MCF 10A (cell line): ENCODE measurements at regions not wholly inside any gene's neighbourhood (a gene's known extent, or its start where the extent isn't known, plus 50 kb on each side); places are given as distances from the start of the nearest gene placed in this dataset.

Source experiments
- BruUV-seq: library from RNA; stranded (reverse); fragments of 400-500 nt; replicated peaks from 2 replicates; lab custom pipeline; 2021; lab: Mats Ljungman, UMichigan
- CTCF ChIA-PET: fragments of 300-600 bp; sonication (Branson Sonifier 250); formaldehyde crosslinking; extraction: SDS; loops from one replicate; lab custom pipeline; 2021; ENCODE audit warnings: antibody characterized with exemption, inconsistent platforms; lab: Yijun Ruan, JAX
- POLR2A ChIA-PET: fragments of 300-600, 350-650 bp; sonication (Branson Sonifier 250); formaldehyde crosslinking; extraction: SDS; loops from one replicate; lab custom pipeline; 2020; ENCODE audit warnings: antibody characterized with exemption, inconsistent platforms; lab: Yijun Ruan, JAX
- DNase-seq: peaks from one replicate; pipeline ENCODE4 v3.0.0-alpha.2; 2018; ENCODE audit not compliant: unreplicated experiment
- H3K27ac Mint-ChIP-seq: one replicate; pipeline ENCODE4 v1.8.0; 2022; ENCODE audit warnings: mild to moderate bottlenecking, low read depth, mixed read lengths; ENCODE audit not compliant: unreplicated experiment
- H3K27me3 Mint-ChIP-seq: one replicate; pipeline ENCODE4 v1.8.0; 2022; ENCODE audit warnings: mixed read lengths; ENCODE audit not compliant: insufficient read depth, unreplicated experiment
- H3K36me3 Mint-ChIP-seq: one replicate; pipeline ENCODE4 v1.8.0; 2022; ENCODE audit warnings: mild to moderate bottlenecking, moderate library complexity, mixed read lengths; ENCODE audit not compliant: insufficient read depth, unreplicated experiment
- H3K4me1 Mint-ChIP-seq: one replicate; pipeline ENCODE4 v1.8.0; 2022; ENCODE audit warnings: mixed read lengths; ENCODE audit not compliant: insufficient read depth, unreplicated experiment
- H3K4me3 Mint-ChIP-seq: one replicate; pipeline ENCODE4 v1.8.0; 2022; ENCODE audit warnings: mild to moderate bottlenecking, moderate library complexity, mixed read lengths; ENCODE audit not compliant: unreplicated experiment
- H3K9me3 Mint-ChIP-seq: one replicate; pipeline ENCODE4 v1.8.0; 2022; ENCODE audit warnings: mixed read lengths; ENCODE audit not compliant: unreplicated experiment
- intact Hi-C: fragments of 100-400 bp; cut with micrococcal nuclease; formaldehyde crosslinking; loops from 2 replicates; pipeline ENCODE4 v1.14.1; 2022
- TF ChIP-seq, protein P1 (sequence below): fragments of 200-600 bp; IDR thresholded peaks from one replicate; pipeline ENCODE4 v1.8.0; 2022; ENCODE audit warnings: antibody characterized with exemption, mild to moderate bottlenecking; ENCODE audit not compliant: unreplicated experiment

DNA sequence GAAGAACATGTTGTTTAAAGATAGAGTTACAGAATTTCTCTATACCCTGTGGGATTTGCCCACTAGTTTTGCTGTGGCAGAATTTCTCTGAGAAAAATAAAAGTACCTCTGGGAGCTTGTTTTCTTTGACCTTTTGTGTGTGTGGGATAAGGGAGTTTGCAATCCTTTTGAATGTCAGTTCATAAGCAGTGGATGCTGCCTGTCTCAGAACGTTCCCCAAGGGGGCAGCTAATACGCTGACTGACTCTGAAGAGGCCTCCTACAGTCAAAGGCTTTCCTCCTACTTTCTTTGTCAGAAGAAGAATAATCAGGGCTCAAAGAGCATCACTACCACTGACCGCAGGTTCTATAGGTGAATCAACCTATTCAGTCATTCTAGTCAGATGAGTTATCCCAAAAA lies 140.6 kb downstream of the AASDHPPT start:
- intact Hi-C loops = no loop called here
- Mint-ChIP-seq H3K27ac (no peak overlapping the region), H3K4me1 (no peaks in the 10 kb centered on the region), H3K36me3 (no peaks in the 10 kb centered on the region), H3K9me3 (peaks cover 18% of the 10 kb centered on the region), H3K4me3 (no peak overlapping the region), H3K27me3 (no peaks in the 10 kb centered on the region)
- no peak for DNase-seq
- POLR2A ChIA-PET = no interaction called here
- TF ChIP-seq, protein P1, sequence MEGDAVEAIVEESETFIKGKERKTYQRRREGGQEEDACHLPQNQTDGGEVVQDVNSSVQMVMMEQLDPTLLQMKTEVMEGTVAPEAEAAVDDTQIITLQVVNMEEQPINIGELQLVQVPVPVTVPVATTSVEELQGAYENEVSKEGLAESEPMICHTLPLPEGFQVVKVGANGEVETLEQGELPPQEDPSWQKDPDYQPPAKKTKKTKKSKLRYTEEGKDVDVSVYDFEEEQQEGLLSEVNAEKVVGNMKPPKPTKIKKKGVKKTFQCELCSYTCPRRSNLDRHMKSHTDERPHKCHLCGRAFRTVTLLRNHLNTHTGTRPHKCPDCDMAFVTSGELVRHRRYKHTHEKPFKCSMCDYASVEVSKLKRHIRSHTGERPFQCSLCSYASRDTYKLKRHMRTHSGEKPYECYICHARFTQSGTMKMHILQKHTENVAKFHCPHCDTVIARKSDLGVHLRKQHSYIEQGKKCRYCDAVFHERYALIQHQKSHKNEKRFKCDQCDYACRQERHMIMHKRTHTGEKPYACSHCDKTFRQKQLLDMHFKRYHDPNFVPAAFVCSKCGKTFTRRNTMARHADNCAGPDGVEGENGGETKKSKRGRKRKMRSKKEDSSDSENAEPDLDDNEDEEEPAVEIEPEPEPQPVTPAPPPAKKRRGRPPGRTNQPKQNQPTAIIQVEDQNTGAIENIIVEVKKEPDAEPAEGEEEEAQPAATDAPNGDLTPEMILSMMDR = no peak
- BruUV-seq = no TSS peak
- CTCF ChIA-PET = interaction anchor here (1.0 kb wide), 1 partner anchor 61 kb away, joined by 3 read pairs; no protein-coding TSS in a partner anchor

DNA sequence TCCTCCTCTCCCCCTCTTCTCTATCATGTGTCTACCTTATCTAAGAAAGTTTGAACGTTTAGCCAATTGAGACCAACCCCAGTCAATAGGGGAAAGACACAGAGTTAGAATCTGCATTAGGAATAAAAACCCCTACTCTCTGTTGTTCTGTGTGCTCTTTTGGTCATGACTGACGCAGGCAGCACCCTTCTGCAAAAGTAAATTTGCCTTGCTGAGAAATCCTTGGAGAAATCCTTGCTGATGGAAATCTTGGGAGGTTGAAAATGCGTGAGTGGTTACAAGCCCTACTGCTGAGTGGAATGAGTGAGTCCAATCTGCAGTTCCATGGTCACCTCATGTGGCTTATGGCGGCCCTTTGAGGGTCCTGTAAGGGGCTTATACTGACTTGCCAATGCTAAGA lies 145.2 kb downstream of the AASDHPPT start:
- Mint-ChIP-seq H3K36me3 (no peaks in the 10 kb centered on the region), H3K27me3 (no peaks in the 10 kb centered on the region), H3K27ac (no peak overlapping the region), H3K4me1 (no peaks in the 10 kb centered on the region), H3K9me3 (peaks cover 24% of the 10 kb centered on the region), H3K4me3 (no peak overlapping the region)
- intact Hi-C loops = no loop called here
- POLR2A ChIA-PET = no interaction called here
- no TSS peak for BruUV-seq
- no peak for DNase-seq
- CTCF ChIA-PET = no interaction called here
- TF ChIP-seq, protein P1 = no peak

DNA sequence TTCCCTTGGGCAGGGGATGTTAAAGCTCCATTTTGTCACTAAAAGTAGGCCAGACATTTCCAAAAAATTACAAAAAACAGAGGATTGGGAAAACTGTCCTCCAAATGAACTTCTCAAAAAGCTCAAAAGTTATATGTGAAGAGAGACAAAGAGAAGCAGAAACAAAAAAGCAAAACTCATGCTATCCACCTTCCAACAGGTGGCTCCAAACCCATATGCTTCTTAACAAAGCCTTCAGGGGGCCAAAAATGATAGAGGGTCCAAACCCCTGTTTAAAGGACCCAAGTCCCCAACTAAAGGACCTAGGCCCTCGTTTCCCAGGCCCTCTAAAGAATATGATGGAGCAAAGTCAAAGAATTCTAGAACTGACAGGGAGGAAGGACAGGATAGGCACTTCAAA lies 146.7 kb downstream of the AASDHPPT start:
- Mint-ChIP-seq H3K27ac (no peak overlapping the region), H3K36me3 (no peaks in the 10 kb centered on the region), H3K4me3 (no peak overlapping the region), H3K9me3 (peaks cover 32% of the 10 kb centered on the region), H3K4me1 (no peaks in the 10 kb centered on the region), H3K27me3 (no peaks in the 10 kb centered on the region)
- TF ChIP-seq, protein P1 = no peak
- ChIA-PET CTCF (no interaction called here), POLR2A (no interaction called here)
- intact Hi-C loops = no loop called here
- DNase-seq = no peak
- BruUV-seq = no TSS peak

DNA sequence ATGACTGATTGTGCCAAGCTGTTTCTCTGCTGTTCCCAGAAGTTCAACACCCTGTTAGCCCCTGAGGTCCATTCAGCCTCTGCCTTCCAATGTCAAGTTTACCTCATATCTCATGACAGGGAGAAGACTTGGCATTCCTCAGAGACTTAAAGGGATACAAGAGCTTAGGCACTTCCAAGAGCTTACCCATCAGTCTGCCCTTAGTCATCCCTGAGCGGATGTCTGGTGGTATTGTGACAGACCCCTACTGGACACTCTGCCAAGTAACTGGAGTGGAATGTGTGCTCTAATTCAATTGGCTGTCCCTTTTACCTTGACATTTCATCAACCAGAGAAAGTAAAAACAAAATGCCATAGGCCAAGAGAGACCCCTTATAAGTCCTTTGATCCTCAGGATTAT lies 151.5 kb downstream of the AASDHPPT start:
- H3K4me1 Mint-ChIP-seq = no peaks in the 10 kb centered on the region
- BruUV-seq = no TSS peak
- ChIA-PET CTCF (interaction anchor here (1.0 kb wide), 1 partner anchor 48 kb away, joined by 3 read pairs; no protein-coding TSS in a partner anchor), POLR2A (interaction anchor here (0.6 kb wide), 1 partner anchor 51 kb away, joined by 3 read pairs; no protein-coding TSS in a partner anchor)
- TF ChIP-seq, protein P1 = no peak
- intact Hi-C loops = no loop called here
- H3K9me3 Mint-ChIP-seq = peaks cover 15% of the 10 kb centered on the region
- H3K27ac Mint-ChIP-seq = no peak overlapping the region
- H3K4me3 Mint-ChIP-seq = no peak overlapping the region
- DNase-seq = peak; percentile 29
- H3K27me3 Mint-ChIP-seq = no peaks in the 10 kb centered on the region
- H3K36me3 Mint-ChIP-seq = no peaks in the 10 kb centered on the region
